IMR-90 (cell line): ENCODE measurements at regions not wholly inside any gene's neighbourhood (a gene's known extent, or its start where the extent isn't known, plus 50 kb on each side); places are given as distances from the start of the nearest gene placed in this dataset.

Experiments
- ATAC-seq: fragments of 200-7000 bp; cut with Tn5 transposase; 2 replicates; pipeline ENCODE4 v1.9.1; 2020; ENCODE audit warnings: low read depth, mild to moderate bottlenecking, moderate library complexity
- BruUV-seq: library from RNA; stranded (reverse); fragments of 400-500 nt; replicated peaks from 2 replicates; lab custom pipeline; 2021; lab: Mats Ljungman, UMichigan
- CTCF ChIA-PET: fragments of 300-600 bp; formaldehyde crosslinking; extraction: SDS; loops from one replicate; lab custom pipeline; 2021; ENCODE audit warnings: antibody characterized with exemption; lab: Yijun Ruan, JAX
- POLR2A ChIA-PET: fragments of 300-600 bp; sonication (Branson Sonifier 250); formaldehyde crosslinking; loops from one replicate; lab custom pipeline; 2022; ENCODE audit warnings: antibody characterized with exemption; ENCODE audit not compliant: unreplicated experiment; lab: Charles Lee
- DNase-seq: peaks from one replicate; pipeline ENCODE4 v3.0.0; 2013
- H2AFZ ChIP-seq: replicated peaks from 2 replicates; pipeline ENCODE3; 2013; ENCODE audit warnings: low read length, mild to moderate bottlenecking; ENCODE audit not compliant: poor library complexity
- H2AK5ac ChIP-seq: 2 replicates; pipeline ENCODE4 v1.6.1; 2013; ENCODE audit warnings: low read depth, low read length, inconsistent platforms
- H2AK9ac ChIP-seq: replicated peaks from 2 replicates; pipeline ENCODE3; 2013; ENCODE audit warnings: mild to moderate bottlenecking, low read depth, low read length, moderate library complexity; ENCODE audit not compliant: poor library complexity
- H2BK120ac ChIP-seq: 2 replicates; pipeline ENCODE4 v1.6.1; 2013; ENCODE audit warnings: low read depth, low read length, inconsistent platforms
- H2BK15ac ChIP-seq: 3 replicates; pipeline ENCODE4 v1.6.1; 2013; ENCODE audit warnings: low read depth, low read length, inconsistent platforms
- H2BK20ac ChIP-seq: 2 replicates; pipeline ENCODE4 v1.6.1; 2013; ENCODE audit warnings: low read depth, mild to moderate bottlenecking, inconsistent platforms, low read length, moderate library complexity
- H2BK5ac ChIP-seq: 2 replicates; pipeline ENCODE4 v1.6.1; 2013; ENCODE audit warnings: mild to moderate bottlenecking, low read depth, low read length, inconsistent platforms; ENCODE audit not compliant: poor library complexity, severe bottlenecking
- H3K14ac ChIP-seq: replicated peaks from 2 replicates; pipeline ENCODE4 v1.6.1; 2013; ENCODE audit warnings: low read depth, low read length, inconsistent platforms
- H3K18ac ChIP-seq: 2 replicates; pipeline ENCODE4 v1.6.1; 2013; ENCODE audit warnings: low read depth, low read length, control low read depth
- H3K23ac ChIP-seq: 2 replicates; pipeline ENCODE4 v1.6.1; 2013; ENCODE audit warnings: low read depth, low read length, inconsistent platforms
- H3K27ac ChIP-seq: 2 replicates; pipeline ENCODE4 v1.5.1; 2013; ENCODE audit warnings: mild to moderate bottlenecking, control low read depth, low read length; ENCODE audit not compliant: insufficient read depth
- H3K27me3 ChIP-seq: 2 replicates; pipeline ENCODE4 v1.6.1; 2013; ENCODE audit warnings: low read length; ENCODE audit not compliant: control insufficient read depth, insufficient read depth
- H3K36me3 ChIP-seq: 2 replicates; pipeline ENCODE4 v1.6.1; 2013; ENCODE audit warnings: low read length, mixed read lengths; ENCODE audit not compliant: control insufficient read depth, insufficient read depth
- H3K4ac ChIP-seq: 2 replicates; pipeline ENCODE4 v1.6.1; 2013; ENCODE audit warnings: low read depth, low read length, inconsistent platforms
- H3K4me1 ChIP-seq: 2 replicates; pipeline ENCODE4 v1.6.1; 2013; ENCODE audit warnings: low read length, mixed read lengths; ENCODE audit not compliant: control insufficient read depth, insufficient read depth
- H3K4me2 ChIP-seq: 2 replicates; pipeline ENCODE4 v1.6.1; 2013; ENCODE audit warnings: low read depth, mild to moderate bottlenecking, control low read depth, low read length, moderate library complexity
- H3K4me3 ChIP-seq: 2 replicates; pipeline ENCODE4 v1.5.1; 2013; ENCODE audit warnings: low read depth, mild to moderate bottlenecking, control low read depth, low read length, moderate library complexity; ENCODE audit not compliant: insufficient read depth
- H3K56ac ChIP-seq: 2 replicates; pipeline ENCODE4 v1.6.1; 2013; ENCODE audit warnings: low read length, inconsistent platforms; ENCODE audit not compliant: insufficient read depth; ENCODE audit errors: extremely low read depth
- H3K79me1 ChIP-seq, 2 experiments: 2 replicates each; pipeline ENCODE4 v1.6.1; 2013; ENCODE audit warnings: low read length in 2 of 2, inconsistent platforms in 1 of 2, low read depth in 1 of 2
- H3K9ac ChIP-seq: 2 replicates; pipeline ENCODE4 v1.6.1; 2013; ENCODE audit warnings: low read depth, low read length, control low read depth
- H3K9me1 ChIP-seq: 2 replicates; pipeline ENCODE4 v1.6.1; 2013; ENCODE audit warnings: low read length, inconsistent platforms; ENCODE audit not compliant: insufficient read depth
- H3K9me3 ChIP-seq: 2 replicates; pipeline ENCODE4 v1.6.1; 2013; ENCODE audit warnings: low read length; ENCODE audit not compliant: control insufficient read depth, insufficient read depth
- H4K20me1 ChIP-seq: 2 replicates; pipeline ENCODE4 v1.6.1; 2013; ENCODE audit warnings: low read length, inconsistent platforms; ENCODE audit not compliant: insufficient read depth
- H4K5ac ChIP-seq: 2 replicates; pipeline ENCODE4 v1.6.1; 2013; ENCODE audit warnings: mild to moderate bottlenecking, low read depth, low read length, control low read depth
- H4K8ac ChIP-seq, 2 experiments: 2 replicates each; pipeline ENCODE4 v1.6.1; 2013; ENCODE audit warnings: low read depth in 2 of 2, low read length in 2 of 2, control low read depth in 1 of 2, inconsistent platforms in 1 of 2
- H4K91ac ChIP-seq: 2 replicates; pipeline ENCODE4 v1.6.1; 2013; ENCODE audit warnings: low read depth, low read length, inconsistent platforms; ENCODE audit not compliant: insufficient read depth
- BHLHE40 ChIP-seq: fragments of 150-350 bp; IDR thresholded peaks from 2 replicates; pipeline ENCODE4 v1.6.1; 2016; ENCODE audit warnings: mild to moderate bottlenecking, low read depth, low read length
- MXI1 ChIP-seq: IDR thresholded peaks from 2 replicates; pipeline ENCODE4 v1.6.1; 2012; ENCODE audit warnings: low read depth, mild to moderate bottlenecking, low read length, moderate library complexity, borderline replicate concordance
- RCOR1 ChIP-seq: IDR thresholded peaks from 2 replicates; pipeline ENCODE4 v1.6.1; 2012; ENCODE audit warnings: mild to moderate bottlenecking, low read length, improper control_type of control experiment; ENCODE audit not compliant: insufficient replicate concordance
- SMC3 ChIP-seq: fragments of 150-350 bp; IDR thresholded peaks from 2 replicates; pipeline ENCODE4 v1.6.1; 2016; ENCODE audit warnings: low read depth, mild to moderate bottlenecking, antibody characterized with exemption, low read length, moderate library complexity
- WGBS, 2 experiments: methylation state at CpG; one replicate each; pipeline versions ENCODE4 v1.1.5 to v1.1.7; 2013; ENCODE audit warnings: missing lambda C conversion rate in 2 of 2; ENCODE audit not compliant: insufficient read length in 1 of 2; ENCODE audit errors: extremely low coverage in 2 of 2; 5-methylcytosine and 5-hydroxymethylcytosine counted together
- dilution Hi-C: fragments of 300-500 bp; cut with HindIII; formaldehyde crosslinking; loops from one replicate; pipeline ENCODE4 v1.14.3; 2018; ENCODE audit warnings: low sequenced_read_pairs; ENCODE audit not compliant: unreplicated experiment
- in situ Hi-C: fragments of 300-500 bp; cut with MboI; formaldehyde crosslinking; loops from 3 replicates; pipeline ENCODE4 v1.14.3; 2019; ENCODE audit warnings: low sequenced_read_pairs, inconsistent platforms, mixed read lengths
- intact Hi-C: fragments of 100-400 bp; cut with micrococcal nuclease; formaldehyde crosslinking; loops from 2 replicates; pipeline ENCODE4 v1.10.0; 2022
- TF ChIP-seq, protein P1 (sequence below): fragments of 150-350 bp; IDR thresholded peaks from 2 replicates; pipeline ENCODE4 v1.6.1; 2017; ENCODE audit warnings: mild to moderate bottlenecking, antibody characterized with exemption, low read length, low read depth
- TF ChIP-seq, protein P2 (sequence below): fragments of 150-350 bp; IDR thresholded peaks from 2 replicates; pipeline ENCODE4 v1.6.1; 2016; ENCODE audit warnings: low read depth, mild to moderate bottlenecking, low read length, moderate library complexity, borderline replicate concordance

- DNase-seq (no peak), ATAC-seq (no peak)
- no peak overlapping the region for H2AFZ ChIP-seq
- POLR2A ChIA-PET, result no interaction called here
- H3K9me3 ChIP-seq, result no peaks in the 10 kb centered on the region
- no peak overlapping the region for H2AK5ac ChIP-seq
- no peak overlapping the region for H3K18ac ChIP-seq
- no peak overlapping the region for H2BK120ac ChIP-seq
- in situ Hi-C loops, result no loop called here
- H4K8ac ChIP-seq, result no peak overlapping the region
- H3K23ac ChIP-seq, result no peak overlapping the region
- H3K27ac ChIP-seq, result no peak overlapping the region
- TF ChIP-seq SMC3 (no peak), RCOR1 (no peak), BHLHE40 (no peak), MXI1 (no peak)
- TF ChIP-seq, protein P1, sequence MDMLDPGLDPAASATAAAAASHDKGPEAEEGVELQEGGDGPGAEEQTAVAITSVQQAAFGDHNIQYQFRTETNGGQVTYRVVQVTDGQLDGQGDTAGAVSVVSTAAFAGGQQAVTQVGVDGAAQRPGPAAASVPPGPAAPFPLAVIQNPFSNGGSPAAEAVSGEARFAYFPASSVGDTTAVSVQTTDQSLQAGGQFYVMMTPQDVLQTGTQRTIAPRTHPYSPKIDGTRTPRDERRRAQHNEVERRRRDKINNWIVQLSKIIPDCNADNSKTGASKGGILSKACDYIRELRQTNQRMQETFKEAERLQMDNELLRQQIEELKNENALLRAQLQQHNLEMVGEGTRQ, result no peak
- TF ChIP-seq, protein P2, sequence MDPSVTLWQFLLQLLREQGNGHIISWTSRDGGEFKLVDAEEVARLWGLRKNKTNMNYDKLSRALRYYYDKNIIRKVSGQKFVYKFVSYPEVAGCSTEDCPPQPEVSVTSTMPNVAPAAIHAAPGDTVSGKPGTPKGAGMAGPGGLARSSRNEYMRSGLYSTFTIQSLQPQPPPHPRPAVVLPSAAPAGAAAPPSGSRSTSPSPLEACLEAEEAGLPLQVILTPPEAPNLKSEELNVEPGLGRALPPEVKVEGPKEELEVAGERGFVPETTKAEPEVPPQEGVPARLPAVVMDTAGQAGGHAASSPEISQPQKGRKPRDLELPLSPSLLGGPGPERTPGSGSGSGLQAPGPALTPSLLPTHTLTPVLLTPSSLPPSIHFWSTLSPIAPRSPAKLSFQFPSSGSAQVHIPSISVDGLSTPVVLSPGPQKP, result no peak
- no peaks in the 10 kb centered on the region for H3K9me1 ChIP-seq
- H3K9ac ChIP-seq, result no peak overlapping the region
- no peaks in the 10 kb centered on the region for H3K79me1 ChIP-seq
- WGBS, 2 experiments, result no CpG with 5 or more reads among the region's 1 CpG
- no peak overlapping the region for H2BK20ac ChIP-seq
- no peak overlapping the region for H2AK9ac ChIP-seq
- no TSS peak for BruUV-seq
- dilution Hi-C loops, result no loop called here
- no peak overlapping the region for H3K4me3 ChIP-seq
- H2BK5ac ChIP-seq, result no peak overlapping the region
- no peaks in the 10 kb centered on the region for H3K4me1 ChIP-seq
- H3K36me3 ChIP-seq, result no peaks in the 10 kb centered on the region
- CTCF ChIA-PET, result no interaction called here
- H3K27me3 ChIP-seq, result no peaks in the 10 kb centered on the region
- no peaks in the 10 kb centered on the region for H4K20me1 ChIP-seq
- no peak overlapping the region for H3K4ac ChIP-seq
- H2BK15ac ChIP-seq, result no peak overlapping the region
- no peak overlapping the region for H3K14ac ChIP-seq
- no peak overlapping the region for H3K56ac ChIP-seq
- no peak overlapping the region for H4K91ac ChIP-seq
- intact Hi-C loops, result no loop called here
- H3K4me2 ChIP-seq, result no peak overlapping the region
- H4K5ac ChIP-seq, result no peak overlapping the region
These were observed 56.3 kb upstream of the SPOPL start for GRCh38 chr2:138445227-138445626.
